Testis (tissue), 2 donors: ENCODE measurements at regions not wholly inside any gene's neighbourhood (a gene's known extent, or its start where the extent isn't known, plus 50 kb on each side); places are given as distances from the start of the nearest gene placed in this dataset.

Experiments used
- CTCF ChIP-seq, 3 experiments: fragments of 450-650 bp in 2 of 3; fragments of 200-600 bp in 1 of 3; sonication (generic) in 1 of 3; IDR thresholded peaks; one replicate each; pipeline ENCODE4 v1.5.1; 2016 to 2019; ENCODE audit warnings: antibody characterized with exemption in 3 of 3, mild to moderate bottlenecking in 2 of 3, moderate library complexity in 1 of 3
- POLR2A ChIP-seq: fragments of 450-650 bp; IDR thresholded peaks from one replicate; pipeline ENCODE4 v1.6.1; 2017; ENCODE audit warnings: antibody characterized with exemption, mild to moderate bottlenecking, moderate library complexity

DNA sequence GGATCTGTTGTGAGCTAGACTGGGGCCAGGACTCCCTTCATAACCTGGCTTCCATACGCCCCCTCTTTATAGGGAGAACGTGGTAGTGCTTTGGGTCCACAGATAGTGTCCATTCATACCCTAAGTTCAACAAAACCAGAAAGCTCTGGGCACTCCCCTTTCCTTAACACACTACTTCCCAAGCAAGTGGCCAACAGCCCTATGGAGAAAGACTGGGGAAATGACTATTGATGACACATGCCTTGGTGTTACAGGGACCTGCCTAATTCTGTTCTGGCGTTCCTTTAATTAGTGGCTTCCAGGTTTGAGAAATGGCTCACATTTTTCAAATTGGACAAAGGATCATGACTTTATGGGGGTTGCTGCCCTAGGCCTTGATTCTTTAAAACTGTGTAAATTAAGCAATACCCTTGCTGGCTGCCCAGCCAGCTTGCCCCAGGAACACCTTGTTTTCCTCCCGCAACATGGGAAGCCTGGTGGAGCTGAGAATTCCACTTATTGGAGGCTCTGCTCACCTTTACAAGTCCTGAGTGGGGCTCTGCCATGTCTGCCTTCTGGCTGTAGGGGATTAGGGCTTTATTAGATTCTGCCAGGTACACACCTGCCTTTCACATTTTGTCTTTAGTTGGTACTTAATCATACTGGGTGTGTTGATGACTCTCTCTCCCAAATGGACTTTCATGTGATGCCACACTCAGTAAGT lies 61.1 kb downstream of the RGS12 start:
- no peak for TF ChIP-seq CTCF (IDR thresholded peaks at IDR 0.05)
- no peak for TF ChIP-seq POLR2A
